ENCODE measurements at regions not wholly inside any gene's neighbourhood (a gene's known extent, or its start where the extent isn't known, plus 50 kb on each side); places are given as distances from the start of the nearest gene placed in this dataset.

DNA sequence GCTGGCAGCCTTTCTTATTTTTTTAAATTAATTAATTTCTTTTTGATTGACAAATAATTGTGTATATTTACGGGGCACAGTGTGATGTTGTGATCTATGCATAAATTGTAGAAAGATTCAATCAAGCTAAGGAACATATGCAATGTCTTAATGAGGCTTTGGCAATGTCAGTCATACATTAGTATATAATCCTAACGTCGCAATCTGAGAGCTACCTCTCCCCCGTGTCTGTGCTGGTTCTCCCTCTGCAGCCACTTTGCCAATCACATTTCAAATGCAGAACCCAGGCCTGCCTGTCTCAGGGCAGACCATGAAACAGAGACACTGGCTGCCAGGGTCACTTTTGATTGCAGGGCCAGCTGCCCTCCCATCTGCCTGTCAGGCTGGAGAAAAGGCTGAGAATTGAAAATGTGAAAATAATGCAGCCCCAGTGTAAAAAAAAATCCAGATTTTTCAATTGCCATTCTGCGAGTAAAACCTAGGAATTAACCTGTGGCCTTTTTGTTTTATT, 56.3 kb downstream of the SLC24A2 start:
- DNase-seq (ENCODE audit: extremely low read depth in 1 of 11, low read depth in 9 of 11, low spot score in 4 of 11): no peak

- no peak for DNase-seq (ENCODE audit: extremely low read depth in 1 of 11, low read depth in 9 of 11, low spot score in 4 of 11)
Observed at GRCh38 chr9:19728101-19728500, 60.7 kb downstream of the SLC24A2 start.

DNA sequence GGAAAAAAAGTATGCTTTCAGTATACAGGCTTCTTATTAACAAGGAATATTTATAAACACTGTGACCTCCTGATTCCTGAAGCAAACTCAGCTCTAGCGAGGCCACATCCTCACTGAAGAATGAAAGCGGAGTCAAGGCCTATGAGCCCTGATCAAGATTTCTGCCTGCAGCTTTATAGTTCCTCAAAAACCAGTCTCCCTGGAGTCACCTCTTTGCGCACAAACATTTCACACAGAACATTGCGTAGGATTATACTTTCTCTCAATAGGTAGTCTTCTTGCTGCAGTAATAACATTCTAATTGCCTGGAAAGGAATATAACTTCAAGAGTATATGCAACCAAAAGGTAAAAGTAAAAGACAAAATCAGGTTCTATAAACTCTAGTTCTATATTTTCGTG, 62.9 kb downstream of the SLC24A2 start:
- no peak for DNase-seq (ENCODE audit: extremely low read depth in 1 of 11, low read depth in 9 of 11, low spot score in 4 of 11)

DNA sequence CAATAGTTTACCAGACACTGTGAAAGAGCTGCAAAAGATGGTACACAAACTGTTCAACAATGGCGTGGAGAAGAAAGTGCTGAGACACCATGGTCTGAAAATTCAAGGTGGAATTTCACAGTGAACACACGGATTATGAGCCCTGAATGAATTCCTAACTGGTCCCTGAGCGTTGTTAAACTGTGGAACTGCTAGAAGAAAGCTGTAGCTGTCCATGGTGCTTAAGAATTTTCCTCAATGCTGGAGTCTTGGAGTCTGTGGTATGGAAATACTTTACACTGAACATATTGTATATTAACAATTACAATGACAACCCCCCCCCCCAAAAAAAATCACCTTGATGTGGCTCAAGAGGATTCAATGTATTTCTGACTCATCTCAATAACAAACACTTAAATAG, 68.5 kb downstream of the SLC24A2 start:
- peak; percentile 23 to 71 (median 48) for DNase-seq (ENCODE audit: extremely low read depth in 1 of 11, low read depth in 9 of 11, low spot score in 4 of 11)

DNA sequence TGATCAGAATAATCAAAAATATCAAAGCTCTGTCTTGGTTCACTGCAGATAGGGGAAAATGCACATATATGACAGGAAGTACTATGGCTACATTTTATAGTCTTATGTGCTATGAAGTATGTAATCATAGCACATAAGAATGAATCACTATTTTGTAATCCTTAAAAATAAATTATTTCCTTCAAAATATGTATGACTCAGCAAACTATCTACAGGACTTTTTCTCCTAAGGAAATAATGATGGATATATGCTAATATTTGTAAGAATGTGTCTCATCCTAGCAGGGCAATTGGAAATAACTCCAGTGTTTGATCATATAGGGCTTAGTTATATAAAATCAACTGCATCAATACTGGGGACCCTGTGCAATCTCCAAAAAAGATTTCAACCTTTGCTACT, 85.1 kb downstream of the SLC24A2 start:
- DNase-seq (ENCODE audit: extremely low read depth in 1 of 11, low read depth in 9 of 11, low spot score in 4 of 11): no peak

- DNase-seq (ENCODE audit: extremely low read depth in 1 of 11, low read depth in 9 of 11, low spot score in 4 of 11): no peak
Observed at GRCh38 chr9:19701991-19702390, 86.8 kb downstream of the SLC24A2 start.

DNA sequence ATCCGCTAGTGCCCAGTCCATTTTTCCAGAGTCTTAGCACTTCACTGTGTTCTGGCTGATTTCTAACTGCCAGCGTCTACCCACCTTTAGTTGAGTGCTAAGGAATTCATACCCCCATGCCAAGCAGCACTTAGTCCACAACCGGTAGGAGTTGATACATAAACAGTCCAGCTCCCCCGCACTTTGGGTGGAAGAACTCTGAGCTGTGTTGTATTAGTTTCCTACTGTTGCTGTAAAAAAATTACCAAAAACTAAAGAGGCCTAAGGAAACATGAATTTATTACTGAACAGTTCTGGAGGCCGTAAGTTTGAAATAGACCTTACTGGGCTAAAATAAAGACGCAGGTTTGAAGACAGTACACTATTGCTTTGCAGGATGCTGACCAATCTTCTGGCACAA, 87.6 kb downstream of the SLC24A2 start:
- no peak for DNase-seq (ENCODE audit: extremely low read depth in 1 of 11, low read depth in 9 of 11, low spot score in 4 of 11)

GRCh38 chr9:19700699-19701098, 88.1 kb downstream of the SLC24A2 start:
- DNase-seq (ENCODE audit: extremely low read depth in 1 of 11, low read depth in 9 of 11, low spot score in 4 of 11): no peak

GRCh38 chr9:19699756-19700155, 89.1 kb downstream of the SLC24A2 start:
- DNase-seq (ENCODE audit: extremely low read depth in 1 of 11, low read depth in 9 of 11, low spot score in 4 of 11): no peak

DNA sequence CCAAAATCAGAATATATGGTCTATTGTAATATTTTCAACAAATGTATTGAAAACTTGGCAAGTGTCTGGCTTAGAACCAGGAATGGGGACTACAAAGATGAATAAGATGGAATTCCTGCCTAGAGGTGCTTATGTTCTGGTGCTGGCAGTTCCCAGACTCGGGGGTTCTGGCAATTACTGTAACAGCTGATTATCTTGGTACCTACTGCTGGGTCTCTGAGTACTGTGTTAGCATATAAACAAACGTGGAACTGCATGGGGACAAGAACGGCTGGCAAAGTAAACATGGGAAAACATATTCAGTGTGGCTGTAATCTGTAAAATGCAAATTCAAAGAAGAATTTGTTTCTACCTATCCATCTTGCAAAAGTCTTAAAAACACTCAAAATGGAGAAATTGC, 89.9 kb downstream of the SLC24A2 start:
- no peak for DNase-seq (ENCODE audit: extremely low read depth in 1 of 11, low read depth in 9 of 11, low spot score in 4 of 11)

- DNase-seq (ENCODE audit: extremely low read depth in 1 of 11, low read depth in 9 of 11, low spot score in 4 of 11): no peak
Observed at GRCh38 chr9:19694601-19695000, 94.2 kb downstream of the SLC24A2 start.

GRCh38 chr9:19690128-19690527, 98.7 kb downstream of the SLC24A2 start:
- no peak for DNase-seq (ENCODE audit: extremely low read depth in 1 of 11, low read depth in 9 of 11, low spot score in 4 of 11)

GRCh38 chr9:19689328-19690101, 99.3 kb downstream of the SLC24A2 start:
- no peak for DNase-seq (ENCODE audit: extremely low read depth in 1 of 11, low read depth in 9 of 11, low spot score in 4 of 11)

GRCh38 chr9:19683715-19684114, 105.1 kb downstream of the SLC24A2 start:
- no peak for DNase-seq (ENCODE audit: extremely low read depth in 1 of 11, low read depth in 9 of 11, low spot score in 4 of 11)

GRCh38 chr9:19682397-19682796, 106.4 kb downstream of the SLC24A2 start:
- no peak for DNase-seq (ENCODE audit: extremely low read depth in 1 of 11, low read depth in 9 of 11, low spot score in 4 of 11)

GRCh38 chr9:19681846-19682245, 107.0 kb downstream of the SLC24A2 start:
- DNase-seq (ENCODE audit: extremely low read depth in 1 of 11, low read depth in 9 of 11, low spot score in 4 of 11): no peak

DNA sequence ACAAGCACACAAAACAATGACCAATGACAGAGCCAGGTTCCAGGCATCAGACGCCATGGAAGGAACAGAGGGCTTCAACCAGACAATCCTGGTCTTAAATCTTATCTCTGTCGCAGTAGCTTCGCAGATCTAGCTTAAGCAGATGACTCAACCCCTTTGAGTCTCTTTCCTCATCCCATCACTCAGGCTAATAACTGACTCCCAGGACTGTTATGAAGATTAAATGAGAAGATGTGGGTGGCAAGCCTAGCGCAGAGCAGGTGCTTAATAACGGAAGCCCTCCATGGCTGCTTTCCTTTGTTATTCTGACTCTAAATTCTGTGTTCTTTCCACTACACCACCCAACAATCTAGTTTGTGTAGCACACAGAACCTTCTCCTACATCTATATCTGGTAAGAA, 110.9 kb downstream of the SLC24A2 start:
- DNase-seq (ENCODE audit: extremely low read depth in 1 of 11, low read depth in 9 of 11, low spot score in 4 of 11): no peak

- DNase-seq (ENCODE audit: extremely low read depth in 1 of 11, low read depth in 9 of 11, low spot score in 4 of 11): no peak
Observed at GRCh38 chr9:19675492-19675891, 113.3 kb downstream of the SLC24A2 start.

DNA sequence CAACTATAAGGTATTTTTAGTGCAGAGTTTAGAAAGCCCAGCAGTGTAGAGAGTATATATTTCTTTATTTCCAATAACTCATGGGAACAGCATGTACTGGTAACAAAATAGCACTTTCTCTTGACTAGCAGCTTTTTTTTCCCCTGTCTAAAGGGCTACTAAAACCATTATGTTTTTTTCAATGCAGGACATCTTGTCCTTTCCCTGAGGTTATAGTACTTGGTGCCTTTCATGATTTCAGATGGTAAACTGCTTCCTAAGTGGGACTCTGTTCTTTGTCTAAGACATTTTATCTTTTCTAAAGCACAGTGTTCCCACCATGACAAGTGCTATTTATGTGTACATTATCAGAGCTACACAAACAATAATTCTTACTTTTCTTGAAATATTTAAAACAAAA, 122.3 kb downstream of the SLC24A2 start:
- DNase-seq (ENCODE audit: extremely low read depth in 1 of 11, low read depth in 9 of 11, low spot score in 4 of 11): no peak

GRCh38 chr9:19665146-19665863, 123.5 kb downstream of the SLC24A2 start:
- DNase-seq (ENCODE audit: extremely low read depth in 1 of 11, low read depth in 9 of 11, low spot score in 4 of 11): no peak

DNA sequence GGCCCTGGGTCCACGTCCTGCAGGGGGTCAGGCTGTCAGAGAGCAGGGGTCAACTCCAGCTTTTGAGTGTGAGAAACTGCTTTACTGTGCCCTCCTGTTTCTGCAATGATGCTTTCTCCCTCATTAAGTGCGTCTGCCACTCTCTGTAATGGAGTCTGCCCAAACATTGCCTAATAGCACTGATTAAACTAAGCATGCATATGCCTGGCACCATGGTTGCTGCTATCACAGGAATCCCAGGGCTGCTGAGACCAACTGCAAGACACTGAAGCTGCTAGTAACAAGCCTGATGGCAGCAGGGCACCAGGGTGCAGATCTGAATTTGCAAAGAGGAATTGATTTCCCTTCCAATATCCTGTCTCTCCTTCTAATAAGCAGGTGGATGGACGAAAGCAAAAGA, 125.3 kb downstream of the SLC24A2 start:
- no peak for DNase-seq (ENCODE audit: extremely low read depth in 1 of 11, low read depth in 9 of 11, low spot score in 4 of 11)

All from renal cortex interstitium (tissue), 11 donors.